IMR-90 (cell line): ENCODE measurements at regions not wholly inside any gene's neighbourhood (a gene's known extent, or its start where the extent isn't known, plus 50 kb on each side); places are given as distances from the start of the nearest gene placed in this dataset.

Experiments
- ATAC-seq: fragments of 200-7000 bp; cut with Tn5 transposase; 2 replicates; pipeline ENCODE4 v1.9.1; 2020; ENCODE audit warnings: low read depth, mild to moderate bottlenecking, moderate library complexity
- BruUV-seq: library from RNA; stranded (reverse); fragments of 400-500 nt; replicated peaks from 2 replicates; lab custom pipeline; 2021; lab: Mats Ljungman, UMichigan
- CTCF ChIA-PET: fragments of 300-600 bp; formaldehyde crosslinking; extraction: SDS; loops from one replicate; lab custom pipeline; 2021; ENCODE audit warnings: antibody characterized with exemption; lab: Yijun Ruan, JAX
- POLR2A ChIA-PET: fragments of 300-600 bp; sonication (Branson Sonifier 250); formaldehyde crosslinking; loops from one replicate; lab custom pipeline; 2022; ENCODE audit warnings: antibody characterized with exemption; ENCODE audit not compliant: unreplicated experiment; lab: Charles Lee
- DNase-seq: peaks from one replicate; pipeline ENCODE4 v3.0.0; 2013
- H2AFZ ChIP-seq: replicated peaks from 2 replicates; pipeline ENCODE3; 2013; ENCODE audit warnings: low read length, mild to moderate bottlenecking; ENCODE audit not compliant: poor library complexity
- H2AK5ac ChIP-seq: 2 replicates; pipeline ENCODE4 v1.6.1; 2013; ENCODE audit warnings: low read depth, low read length, inconsistent platforms
- H2AK9ac ChIP-seq: replicated peaks from 2 replicates; pipeline ENCODE3; 2013; ENCODE audit warnings: mild to moderate bottlenecking, low read depth, low read length, moderate library complexity; ENCODE audit not compliant: poor library complexity
- H2BK120ac ChIP-seq: 2 replicates; pipeline ENCODE4 v1.6.1; 2013; ENCODE audit warnings: low read depth, low read length, inconsistent platforms
- H2BK15ac ChIP-seq: 3 replicates; pipeline ENCODE4 v1.6.1; 2013; ENCODE audit warnings: low read depth, low read length, inconsistent platforms
- H2BK20ac ChIP-seq: 2 replicates; pipeline ENCODE4 v1.6.1; 2013; ENCODE audit warnings: low read depth, mild to moderate bottlenecking, inconsistent platforms, low read length, moderate library complexity
- H2BK5ac ChIP-seq: 2 replicates; pipeline ENCODE4 v1.6.1; 2013; ENCODE audit warnings: mild to moderate bottlenecking, low read depth, low read length, inconsistent platforms; ENCODE audit not compliant: poor library complexity, severe bottlenecking
- H3K14ac ChIP-seq: replicated peaks from 2 replicates; pipeline ENCODE4 v1.6.1; 2013; ENCODE audit warnings: low read depth, low read length, inconsistent platforms
- H3K18ac ChIP-seq: 2 replicates; pipeline ENCODE4 v1.6.1; 2013; ENCODE audit warnings: low read depth, low read length, control low read depth
- H3K23ac ChIP-seq: 2 replicates; pipeline ENCODE4 v1.6.1; 2013; ENCODE audit warnings: low read depth, low read length, inconsistent platforms
- H3K27ac ChIP-seq: 2 replicates; pipeline ENCODE4 v1.5.1; 2013; ENCODE audit warnings: mild to moderate bottlenecking, control low read depth, low read length; ENCODE audit not compliant: insufficient read depth
- H3K27me3 ChIP-seq: 2 replicates; pipeline ENCODE4 v1.6.1; 2013; ENCODE audit warnings: low read length; ENCODE audit not compliant: control insufficient read depth, insufficient read depth
- H3K36me3 ChIP-seq: 2 replicates; pipeline ENCODE4 v1.6.1; 2013; ENCODE audit warnings: low read length, mixed read lengths; ENCODE audit not compliant: control insufficient read depth, insufficient read depth
- H3K4ac ChIP-seq: 2 replicates; pipeline ENCODE4 v1.6.1; 2013; ENCODE audit warnings: low read depth, low read length, inconsistent platforms
- H3K4me1 ChIP-seq: 2 replicates; pipeline ENCODE4 v1.6.1; 2013; ENCODE audit warnings: low read length, mixed read lengths; ENCODE audit not compliant: control insufficient read depth, insufficient read depth
- H3K4me2 ChIP-seq: 2 replicates; pipeline ENCODE4 v1.6.1; 2013; ENCODE audit warnings: low read depth, mild to moderate bottlenecking, control low read depth, low read length, moderate library complexity
- H3K4me3 ChIP-seq: 2 replicates; pipeline ENCODE4 v1.5.1; 2013; ENCODE audit warnings: low read depth, mild to moderate bottlenecking, control low read depth, low read length, moderate library complexity; ENCODE audit not compliant: insufficient read depth
- H3K56ac ChIP-seq: 2 replicates; pipeline ENCODE4 v1.6.1; 2013; ENCODE audit warnings: low read length, inconsistent platforms; ENCODE audit not compliant: insufficient read depth; ENCODE audit errors: extremely low read depth
- H3K79me1 ChIP-seq, 2 experiments: 2 replicates each; pipeline ENCODE4 v1.6.1; 2013; ENCODE audit warnings: low read length in 2 of 2, inconsistent platforms in 1 of 2, low read depth in 1 of 2
- H3K9ac ChIP-seq: 2 replicates; pipeline ENCODE4 v1.6.1; 2013; ENCODE audit warnings: low read depth, low read length, control low read depth
- H3K9me1 ChIP-seq: 2 replicates; pipeline ENCODE4 v1.6.1; 2013; ENCODE audit warnings: low read length, inconsistent platforms; ENCODE audit not compliant: insufficient read depth
- H3K9me3 ChIP-seq: 2 replicates; pipeline ENCODE4 v1.6.1; 2013; ENCODE audit warnings: low read length; ENCODE audit not compliant: control insufficient read depth, insufficient read depth
- H4K20me1 ChIP-seq: 2 replicates; pipeline ENCODE4 v1.6.1; 2013; ENCODE audit warnings: low read length, inconsistent platforms; ENCODE audit not compliant: insufficient read depth
- H4K5ac ChIP-seq: 2 replicates; pipeline ENCODE4 v1.6.1; 2013; ENCODE audit warnings: mild to moderate bottlenecking, low read depth, low read length, control low read depth
- H4K8ac ChIP-seq, 2 experiments: 2 replicates each; pipeline ENCODE4 v1.6.1; 2013; ENCODE audit warnings: low read depth in 2 of 2, low read length in 2 of 2, control low read depth in 1 of 2, inconsistent platforms in 1 of 2
- H4K91ac ChIP-seq: 2 replicates; pipeline ENCODE4 v1.6.1; 2013; ENCODE audit warnings: low read depth, low read length, inconsistent platforms; ENCODE audit not compliant: insufficient read depth
- CHD1 ChIP-seq: IDR thresholded peaks from 2 replicates; pipeline ENCODE4 v1.6.1; 2012; ENCODE audit warnings: low read depth, low read length, improper control_type of control experiment
- WGBS, 2 experiments: methylation state at CpG; one replicate each; pipeline versions ENCODE4 v1.1.5 to v1.1.7; 2013; ENCODE audit warnings: missing lambda C conversion rate in 2 of 2; ENCODE audit not compliant: insufficient read length in 1 of 2; ENCODE audit errors: extremely low coverage in 2 of 2; 5-methylcytosine and 5-hydroxymethylcytosine counted together
- dilution Hi-C: fragments of 300-500 bp; cut with HindIII; formaldehyde crosslinking; loops from one replicate; pipeline ENCODE4 v1.14.3; 2018; ENCODE audit warnings: low sequenced_read_pairs; ENCODE audit not compliant: unreplicated experiment
- in situ Hi-C: fragments of 300-500 bp; cut with MboI; formaldehyde crosslinking; loops from 3 replicates; pipeline ENCODE4 v1.14.3; 2019; ENCODE audit warnings: low sequenced_read_pairs, inconsistent platforms, mixed read lengths
- intact Hi-C: fragments of 100-400 bp; cut with micrococcal nuclease; formaldehyde crosslinking; loops from 2 replicates; pipeline ENCODE4 v1.10.0; 2022

DNA sequence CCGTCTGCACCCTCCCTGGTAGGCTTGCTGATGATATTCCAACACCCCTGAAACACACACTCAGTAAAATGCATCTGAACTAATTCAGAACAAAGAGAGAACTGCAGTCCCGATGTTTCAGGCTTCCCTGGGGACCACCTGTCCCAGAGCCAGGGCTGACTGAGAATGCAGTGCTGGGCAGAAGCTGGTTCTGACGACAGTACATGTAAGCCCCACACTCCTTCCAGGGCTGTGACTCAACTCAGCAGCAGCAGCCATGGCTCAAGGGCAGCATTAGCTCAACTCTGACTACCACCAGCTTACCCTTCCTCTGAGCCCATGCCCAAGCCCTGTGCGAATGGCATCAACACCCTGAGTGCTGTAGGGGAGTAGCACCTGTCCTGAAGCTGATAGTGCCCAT, 56.4 kb upstream of the SIPA1L2 start:
- Histone ChIP-seq H4K91ac (no peak overlapping the region), H2AK9ac (no peak overlapping the region), H3K4me1 (peaks cover 5% of the 10 kb centered on the region; the same call in 1 of the 2 replicates), H4K5ac (no peak overlapping the region), H3K4ac (no peak overlapping the region), H3K9me3 (no peaks in the 10 kb centered on the region), H3K23ac (no peak overlapping the region), H2BK120ac (no peak overlapping the region), H3K27me3 (peaks cover 2% of the 10 kb centered on the region; the same call in 1 of the 2 replicates), H3K18ac (no peak overlapping the region), H3K36me3 (no peaks in the 10 kb centered on the region), H4K20me1 (no peaks in the 10 kb centered on the region), H3K4me2 (no peak overlapping the region), H4K8ac (no peak overlapping the region), H2BK20ac (no peak overlapping the region), H2BK5ac (no peak overlapping the region), H2AK5ac (no peak overlapping the region), H3K4me3 (no peak overlapping the region), H3K14ac (no peak overlapping the region), H3K9me1 (no peaks in the 10 kb centered on the region), H3K56ac (no peak overlapping the region), H2AFZ (no peak overlapping the region), H3K9ac (no peak overlapping the region), H3K27ac (no peak overlapping the region), H3K79me1 (no peaks in the 10 kb centered on the region), H2BK15ac (no peak overlapping the region)
- no TSS peak for BruUV-seq
- intact Hi-C loops (no loop called here), dilution Hi-C loops (no loop called here), in situ Hi-C loops (no loop called here)
- POLR2A ChIA-PET, result no interaction called here
- CTCF ChIA-PET, result no interaction called here
- TF ChIP-seq CHD1, result no peak
- 65% methylated on average over 2 of the region's 4 CpGs; no CpG with 5 or more reads in 1 of the 2 experiments for WGBS, 2 experiments
- DNase-seq, result peak; percentile 25
- peak; percentile 33; the same call in 1 of the 2 replicates for ATAC-seq
